ENCODE measurements at regions not wholly inside any gene's neighbourhood (a gene's known extent, or its start where the extent isn't known, plus 50 kb on each side); places are given as distances from the start of the nearest gene placed in this dataset.

- Mint-ChIP-seq H3K27ac (no peak overlapping the region), H3K9me3 (peaks cover 13% of the 10 kb centered on the region in 2 experiments), H3K36me3 (ENCODE audit: insufficient read depth in 1 of 3, low read depth in 3 of 3) (peaks cover 4 to 5% (median 4%) of the 10 kb centered on the region in 3 experiments; a peak in 2 of 7 replicates), H3K4me1 (peaks cover 22 to 24% of the 10 kb centered on the region in 2 experiments), H3K4me3 (no peak overlapping the region), H3K27me3 (ENCODE audit: low read depth) (no peaks in the 10 kb centered on the region; the same call in 1 of the 2 replicates)
- Histone ChIP-seq H3K9ac (ENCODE audit: extremely low read depth, insufficient read length, low read length) (no peak overlapping the region), H3K79me2 (ENCODE audit: insufficient read depth, low read length) (no peaks in the 10 kb centered on the region), H2BK5ac (ENCODE audit: insufficient read length, low read length) (no peak overlapping the region), H3K14ac (ENCODE audit: insufficient read depth, low read length) (no peak overlapping the region), H3K27ac (ENCODE audit: insufficient read length, low read depth, low read length) (no peak overlapping the region), H3K23ac (ENCODE audit: insufficient read length, low read depth, low read length) (no peak overlapping the region), H3K4me1 (ENCODE audit: insufficient read depth, low read length) (peaks cover 5% of the 10 kb centered on the region; the same call in 1 of the 2 replicates), H4K91ac (ENCODE audit: insufficient read length, low read depth, low read length) (no peak overlapping the region), H3K9me3 (ENCODE audit: control insufficient read depth, low read depth, low read length) (no peaks in the 10 kb centered on the region), H3K4me2 (ENCODE audit: insufficient read depth, insufficient read length, low read length) (no peak overlapping the region), H2BK15ac (ENCODE audit: low read depth, low read length) (no peak overlapping the region), H4K5ac (ENCODE audit: insufficient read length, low read depth, low read length) (no peak overlapping the region), H3K56ac (ENCODE audit: insufficient read length, low read depth, low read length) (no peak overlapping the region), H3T11ph (ENCODE audit: low read length) (no peak overlapping the region), H3K79me1 (ENCODE audit: insufficient read depth, low read depth, low read length, poor library complexity, severe bottlenecking) (no peaks in the 10 kb centered on the region), H2AFZ (ENCODE audit: low read length) (no peak overlapping the region), H4K8ac (replicated peaks; ENCODE audit: insufficient read length, low read depth, low read length) (no peak overlapping the region), H3K18ac (ENCODE audit: insufficient read length, low read depth, low read length) (no peak overlapping the region), H2BK120ac (ENCODE audit: low read depth, low read length, poor library complexity, severe bottlenecking) (no peak overlapping the region), H3K23me2 (ENCODE audit: insufficient read length, low read depth, low read length, poor library complexity, severe bottlenecking) (no peaks in the 10 kb centered on the region), H2BK12ac (ENCODE audit: insufficient read length, low read depth, low read length) (no peak overlapping the region), H2AK5ac (ENCODE audit: insufficient read length, low read length) (no peak overlapping the region), H2BK20ac (ENCODE audit: low read depth, low read length, poor library complexity, severe bottlenecking) (no peak overlapping the region), H3K4ac (ENCODE audit: low read depth, low read length) (no peak overlapping the region), H4K20me1 (ENCODE audit: control insufficient read depth, insufficient read depth, insufficient read length) (no peaks in the 10 kb centered on the region), H3K27me3 (ENCODE audit: insufficient read depth, low read length) (no peaks in the 10 kb centered on the region)
- TF ChIP-seq, protein P1, sequence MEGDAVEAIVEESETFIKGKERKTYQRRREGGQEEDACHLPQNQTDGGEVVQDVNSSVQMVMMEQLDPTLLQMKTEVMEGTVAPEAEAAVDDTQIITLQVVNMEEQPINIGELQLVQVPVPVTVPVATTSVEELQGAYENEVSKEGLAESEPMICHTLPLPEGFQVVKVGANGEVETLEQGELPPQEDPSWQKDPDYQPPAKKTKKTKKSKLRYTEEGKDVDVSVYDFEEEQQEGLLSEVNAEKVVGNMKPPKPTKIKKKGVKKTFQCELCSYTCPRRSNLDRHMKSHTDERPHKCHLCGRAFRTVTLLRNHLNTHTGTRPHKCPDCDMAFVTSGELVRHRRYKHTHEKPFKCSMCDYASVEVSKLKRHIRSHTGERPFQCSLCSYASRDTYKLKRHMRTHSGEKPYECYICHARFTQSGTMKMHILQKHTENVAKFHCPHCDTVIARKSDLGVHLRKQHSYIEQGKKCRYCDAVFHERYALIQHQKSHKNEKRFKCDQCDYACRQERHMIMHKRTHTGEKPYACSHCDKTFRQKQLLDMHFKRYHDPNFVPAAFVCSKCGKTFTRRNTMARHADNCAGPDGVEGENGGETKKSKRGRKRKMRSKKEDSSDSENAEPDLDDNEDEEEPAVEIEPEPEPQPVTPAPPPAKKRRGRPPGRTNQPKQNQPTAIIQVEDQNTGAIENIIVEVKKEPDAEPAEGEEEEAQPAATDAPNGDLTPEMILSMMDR (conservative IDR thresholded peaks at IDR 0.05): no peak
- no peak for DNase-seq
- no CpG with 5 or more reads among the region's 2 CpGs for WGBS (ENCODE audit: extremely low coverage, insufficient read length, low lambda C conversion rate)
These were observed 267.9 kb downstream of the CDK5RAP2 start for GRCh38 chr9:120312031-120312430.

Measured in H9 (cell line).